GM12873 (cell line): ENCODE measurements at regions not wholly inside any gene's neighbourhood (a gene's known extent, or its start where the extent isn't known, plus 50 kb on each side); places are given as distances from the start of the nearest gene placed in this dataset.

Experiments
- CTCF ChIP-seq: IDR thresholded peaks from 2 replicates; pipeline ENCODE4 v1.5.1; 2012; ENCODE audit warnings: low read depth, mild to moderate bottlenecking, moderate library complexity, low read length, control low read depth; ENCODE audit not compliant: insufficient read depth; ENCODE audit errors: missing control alignments

- TF ChIP-seq CTCF: no peak
Observed at GRCh38 chr16:13439766-13440165, 480.2 kb upstream of the ERCC4 start.

GRCh38 chr16:13441675-13442074, 478.3 kb upstream of the ERCC4 start:
- no peak for TF ChIP-seq CTCF

GRCh38 chr16:13448346-13448745, 471.6 kb upstream of the ERCC4 start:
- TF ChIP-seq CTCF: no peak

- TF ChIP-seq CTCF: no peak
Observed at GRCh38 chr16:13453325-13453724, 466.6 kb upstream of the ERCC4 start.

GRCh38 chr16:13453938-13454553, 465.9 kb upstream of the ERCC4 start:
- peak; percentile 60 for TF ChIP-seq CTCF

GRCh38 chr16:13463619-13464018, 456.3 kb upstream of the ERCC4 start:
- no peak for TF ChIP-seq CTCF

- TF ChIP-seq CTCF: no peak
Observed at GRCh38 chr16:13471036-13471435, 448.9 kb upstream of the ERCC4 start.
